Pancreas (tissue), 10 donors: ENCODE measurements at regions not wholly inside any gene's neighbourhood (a gene's known extent, or its start where the extent isn't known, plus 50 kb on each side); places are given as distances from the start of the nearest gene placed in this dataset.

Experiments
- ATAC-seq, 4 donors: fragments of 200-7000 bp; cut with Tn5 transposase; one replicate each; pipeline versions ENCODE4 v1.8.0 to v1.9.1; 2020; ENCODE audit warnings: mild to moderate bottlenecking in 4 of 4, moderate library complexity in 4 of 4
- DNase-seq, 6 donors: peaks; one replicate each; pipeline ENCODE4 v3.0.0-alpha.2; 2020
- FAIRE-seq: peaks from 2 replicates; lab custom pipeline; 2012; peaks lifted over from hg19 to GRCh38; lab: Jason Lieb, UNC
- H3K27ac ChIP-seq, 4 donors: fragments of 200-600 bp; sonication (generic); 1 replicate in 3 of 4; 2 replicates in 1 of 4; pipeline versions ENCODE4 v1.5.0 to v1.8.0; 2020
- H3K27me3 ChIP-seq, 4 donors: fragments of 200-600 bp; one replicate each; pipeline ENCODE4 v1.8.0; 2021
- H3K36me3 ChIP-seq, 3 donors: fragments of 200-600 bp; sonication (generic) in 1 of 3; one replicate each; pipeline versions ENCODE4 v1.5.0 to v1.8.0; 2020 to 2021
- H3K4me1 ChIP-seq, 3 donors: fragments of 200-600 bp; one replicate each; pipeline ENCODE4 v1.8.0; 2021
- H3K4me3 ChIP-seq, 4 donors: fragments of 200-600 bp; sonication (generic) in 2 of 4; one replicate each; pipeline versions ENCODE4 v1.5.0 to v1.8.0; 2020 to 2021
- H3K9me3 ChIP-seq, 4 donors: fragments of 200-600 bp; one replicate each; pipeline ENCODE4 v1.8.0; 2021
- WGBS, 2 donors: extraction: QIAGEN DNeasy Blood & Tissue Kit; methylation state at CpG; one replicate each; pipeline ENCODE4 v1.1.7; 2013; 5-methylcytosine and 5-hydroxymethylcytosine counted together
- intact Hi-C, 3 donors: fragments of 100-400 bp; cut with DNase I; formaldehyde crosslinking; loops; one replicate each; pipeline versions ENCODE4 v1.11.1 to v1.14.2; 2022
- TF ChIP-seq, protein P1 (sequence below), 4 donors: fragments of 200-600 bp; sonication (generic) in 3 of 4; IDR thresholded peaks; one replicate each; pipeline versions ENCODE4 v1.5.0 to v1.8.0; 2021; ENCODE audit warnings: antibody characterized with exemption in 4 of 4
- donor health status: healthy with polysubstance abuse.
- donor health status: DM: no; HTN: no; CAD: no; lungs with moderate emphysema.
- donor health status: DM: no; HTN: no; CAD: no.
- donor health status: control.
- donor health status: control.
- donor health status: Bipolar disorder and iron deficiency.
- donor health status: DM: yes; HTN: yes; CAD: no.
- donor health status: DM: no; HTN: no; CAD: no.
- donor health status: DM: no; HTN: no; CAD: no.
- donor health status: DM: yes; HTN: yes; CAD: no.

DNA sequence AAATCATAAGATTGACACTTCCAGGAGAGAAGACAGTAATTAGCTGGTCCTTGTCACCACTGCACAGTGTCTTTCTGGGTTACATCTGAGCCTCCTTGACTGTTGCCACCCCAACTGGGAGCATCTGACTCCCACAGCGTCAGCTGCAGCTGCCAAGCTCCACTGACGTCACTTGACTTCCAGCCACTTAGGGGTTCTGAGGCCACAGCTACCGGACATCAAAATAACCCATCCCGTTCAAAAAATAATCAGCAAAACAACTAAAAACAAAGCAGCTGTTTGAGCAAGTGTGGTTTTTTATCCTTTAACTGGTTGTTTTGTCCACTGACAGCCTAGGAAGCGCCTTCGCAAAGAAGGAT is 206.5 kb upstream of the AGAP1 start:
- WGBS, 2 donors, result 66% methylated on average over 6 of the region's 6 CpGs
- Histone ChIP-seq H3K4me1 (no peaks in the 10 kb centered on the region), H3K9me3 (no peaks in the 10 kb centered on the region), H3K4me3 (no peak overlapping the region), H3K36me3 (no peaks in the 10 kb centered on the region), H3K27ac (no peak overlapping the region), H3K27me3 (no peaks in the 10 kb centered on the region)
- intact Hi-C loops, result no loop called here
- ATAC-seq (no peak), DNase-seq (no peak), FAIRE-seq (no peak)
- TF ChIP-seq, protein P1, sequence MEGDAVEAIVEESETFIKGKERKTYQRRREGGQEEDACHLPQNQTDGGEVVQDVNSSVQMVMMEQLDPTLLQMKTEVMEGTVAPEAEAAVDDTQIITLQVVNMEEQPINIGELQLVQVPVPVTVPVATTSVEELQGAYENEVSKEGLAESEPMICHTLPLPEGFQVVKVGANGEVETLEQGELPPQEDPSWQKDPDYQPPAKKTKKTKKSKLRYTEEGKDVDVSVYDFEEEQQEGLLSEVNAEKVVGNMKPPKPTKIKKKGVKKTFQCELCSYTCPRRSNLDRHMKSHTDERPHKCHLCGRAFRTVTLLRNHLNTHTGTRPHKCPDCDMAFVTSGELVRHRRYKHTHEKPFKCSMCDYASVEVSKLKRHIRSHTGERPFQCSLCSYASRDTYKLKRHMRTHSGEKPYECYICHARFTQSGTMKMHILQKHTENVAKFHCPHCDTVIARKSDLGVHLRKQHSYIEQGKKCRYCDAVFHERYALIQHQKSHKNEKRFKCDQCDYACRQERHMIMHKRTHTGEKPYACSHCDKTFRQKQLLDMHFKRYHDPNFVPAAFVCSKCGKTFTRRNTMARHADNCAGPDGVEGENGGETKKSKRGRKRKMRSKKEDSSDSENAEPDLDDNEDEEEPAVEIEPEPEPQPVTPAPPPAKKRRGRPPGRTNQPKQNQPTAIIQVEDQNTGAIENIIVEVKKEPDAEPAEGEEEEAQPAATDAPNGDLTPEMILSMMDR (IDR thresholded peaks at IDR 0.05), result no peak

DNA sequence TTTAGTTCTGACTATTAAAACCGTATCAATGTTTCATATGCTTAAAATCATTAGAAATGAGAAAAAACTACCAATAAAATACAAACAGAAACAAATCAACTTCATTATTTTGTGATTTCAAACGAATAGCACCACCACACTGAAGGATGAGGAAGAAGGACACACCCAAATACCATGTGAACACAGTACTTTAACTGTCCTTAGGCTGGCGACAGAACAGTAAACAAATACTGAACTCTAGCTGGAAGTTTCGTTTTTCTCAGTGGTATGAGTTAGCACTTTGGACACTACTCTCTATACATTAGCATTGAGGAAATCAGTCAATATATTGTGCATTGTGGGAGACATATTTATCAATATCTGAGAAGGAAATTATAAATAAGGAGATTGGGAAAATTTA is 202.4 kb upstream of the AGAP1 start:
- Histone ChIP-seq H3K36me3 (no peaks in the 10 kb centered on the region), H3K4me3 (no peak overlapping the region), H3K27me3 (no peaks in the 10 kb centered on the region), H3K4me1 (no peaks in the 10 kb centered on the region), H3K27ac (no peak overlapping the region), H3K9me3 (no peaks in the 10 kb centered on the region)
- FAIRE-seq (peak; percentile 37), DNase-seq (no peak), ATAC-seq (no peak)
- intact Hi-C loops, result no loop called here
- TF ChIP-seq, protein P1 (IDR thresholded peaks at IDR 0.05), result no peak
- WGBS, 2 donors, result 42 to 58% methylated on average over 4 of the region's 4 CpGs

DNA sequence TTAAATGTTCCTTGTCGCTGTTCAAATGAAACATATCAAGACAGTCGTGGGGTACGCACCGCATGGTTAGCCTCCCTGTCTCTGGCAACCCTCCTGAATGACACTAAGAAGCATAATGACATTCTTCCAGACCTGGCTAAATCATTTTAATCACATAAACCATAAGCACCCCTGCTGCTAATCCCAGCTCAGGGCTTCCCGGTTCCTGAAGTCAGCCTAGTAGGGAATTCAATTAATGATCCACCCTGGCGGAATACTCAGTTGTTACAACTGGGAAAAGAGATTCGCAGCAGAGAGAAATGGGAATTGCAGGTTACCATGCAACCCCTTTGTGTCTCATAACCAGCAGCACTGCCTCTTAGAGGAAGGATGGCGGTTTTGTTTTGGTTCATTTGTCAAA is 200.8 kb upstream of the AGAP1 start:
- Histone ChIP-seq H3K4me3 (no peak overlapping the region), H3K36me3 (no peaks in the 10 kb centered on the region), H3K9me3 (no peaks in the 10 kb centered on the region), H3K4me1 (no peaks in the 10 kb centered on the region), H3K27ac (no peak overlapping the region), H3K27me3 (no peaks in the 10 kb centered on the region)
- FAIRE-seq, result no peak
- DNase-seq, result no peak
- WGBS, 2 donors, result 71 to 77% methylated on average over 8 of the region's 8 CpGs
- TF ChIP-seq, protein P1 (IDR thresholded peaks at IDR 0.05), result no peak
- no peak for ATAC-seq
- intact Hi-C loops, result no loop called here

DNA sequence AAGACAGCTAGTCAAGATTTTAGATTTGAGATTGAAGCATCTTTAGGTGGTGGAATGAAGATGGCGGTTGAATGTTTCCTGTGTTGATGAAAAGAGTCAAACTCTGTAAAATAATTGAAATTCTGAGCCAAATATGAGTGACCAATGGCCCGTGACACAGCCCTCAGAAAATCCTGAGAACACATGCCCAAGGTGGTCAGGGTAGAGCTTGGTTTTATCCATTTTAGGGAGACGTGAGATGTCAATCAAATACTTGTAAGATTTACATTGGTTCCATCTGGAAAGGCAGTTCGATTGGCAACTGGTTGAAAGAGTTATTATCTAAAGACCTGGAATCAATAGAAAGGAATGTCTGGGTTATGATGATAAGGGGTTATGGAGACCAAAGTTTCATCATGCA is 198.0 kb upstream of the AGAP1 start:
- TF ChIP-seq, protein P1 (IDR thresholded peaks at IDR 0.05), result no peak
- intact Hi-C loops, result no loop called here
- Histone ChIP-seq H3K4me3 (no peak overlapping the region), H3K27me3 (no peaks in the 10 kb centered on the region), H3K9me3 (no peaks in the 10 kb centered on the region), H3K4me1 (no peaks in the 10 kb centered on the region), H3K27ac (no peak overlapping the region), H3K36me3 (no peaks in the 10 kb centered on the region)
- FAIRE-seq (no peak), ATAC-seq (no peak), DNase-seq (no peak)
- 69 to 75% methylated on average over 4 of the region's 4 CpGs for WGBS, 2 donors

DNA sequence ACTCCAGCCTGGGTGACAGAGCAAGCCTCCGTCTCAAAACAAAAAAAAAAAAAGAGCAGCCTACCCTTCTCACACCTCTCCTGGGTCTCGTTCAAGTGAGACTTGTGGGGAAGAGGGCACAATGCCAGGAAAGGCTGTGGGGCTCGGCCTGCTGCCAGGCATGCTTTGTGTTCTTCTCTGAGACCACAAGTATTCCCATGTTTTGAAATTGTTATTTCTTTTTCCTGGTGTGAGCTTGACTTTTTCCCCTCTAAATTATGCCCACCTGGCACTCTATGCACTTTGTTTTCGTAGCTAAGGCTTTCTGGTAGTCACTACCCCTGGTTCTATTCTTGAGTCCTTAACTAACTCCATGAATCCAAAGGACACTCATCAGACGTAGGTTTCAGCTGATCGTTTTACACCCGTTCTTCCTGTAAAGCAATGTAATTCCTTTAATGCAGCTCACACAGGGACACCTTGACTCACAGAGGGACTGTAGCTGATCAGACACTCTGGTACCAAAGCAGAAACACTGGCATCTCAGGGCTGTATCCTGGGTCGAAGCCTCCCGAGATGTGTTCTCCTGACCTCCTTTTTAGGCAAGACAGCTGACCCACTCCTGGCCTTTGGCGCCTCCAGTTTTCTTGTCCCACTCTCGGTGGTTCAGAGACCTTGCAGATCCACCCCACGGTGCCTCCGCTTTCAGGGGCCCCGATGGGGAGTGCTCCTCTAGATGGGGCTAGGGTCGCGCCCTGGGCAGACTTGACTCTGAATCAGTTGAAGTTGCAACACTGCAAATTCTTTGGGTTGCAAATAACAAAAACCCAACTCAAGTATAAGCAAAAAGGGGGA is 193.3 kb upstream of the AGAP1 start:
- intact Hi-C loops, result no loop called here
- Histone ChIP-seq H3K27ac (no peak overlapping the region), H3K4me1 (no peaks in the 10 kb centered on the region), H3K9me3 (no peaks in the 10 kb centered on the region), H3K36me3 (no peaks in the 10 kb centered on the region), H3K4me3 (no peak overlapping the region), H3K27me3 (no peaks in the 10 kb centered on the region)
- peak in 3 of 6 donors; percentile 5 to 42 (median 36) for DNase-seq
- TF ChIP-seq, protein P1 (IDR thresholded peaks at IDR 0.05), result no peak
- peak in 1 of 4 donors; percentile 34 for ATAC-seq
- FAIRE-seq, result no peak
- 58 to 62% methylated on average over 16 of the region's 16 CpGs for WGBS, 2 donors
